ENCODE measurements at regions not wholly inside any gene's neighbourhood (a gene's known extent, or its start where the extent isn't known, plus 50 kb on each side); places are given as distances from the start of the nearest gene placed in this dataset.

DNA sequence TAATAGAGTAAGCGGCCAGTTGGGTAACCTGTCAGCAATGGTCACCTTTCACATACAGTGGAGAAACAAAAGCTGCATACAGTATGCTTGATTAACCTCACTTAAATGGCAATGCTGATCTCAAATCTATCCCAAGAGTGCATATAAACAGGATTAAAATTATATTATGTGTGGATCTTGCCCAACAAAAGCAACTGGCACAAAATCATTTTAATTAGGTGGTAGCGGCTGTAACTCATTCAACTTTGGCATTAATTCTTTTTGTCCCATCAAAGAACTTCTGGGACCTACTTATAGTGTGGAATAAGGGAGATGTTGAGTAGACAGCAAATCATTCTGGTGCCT is 167.8 kb upstream of the VRK2 start:
- TF ChIP-seq POLR2AphosphoS5 (IDR thresholded peaks at IDR 0.05; ENCODE audit: low read depth, low read length) (no peak), TAF1 (IDR thresholded peaks at IDR 0.05; ENCODE audit: borderline replicate concordance, low read depth, low read length) (no peak)

Measured in GM12892 (cell line).